ENCODE measurements at regions not wholly inside any gene's neighbourhood (a gene's known extent, or its start where the extent isn't known, plus 50 kb on each side); places are given as distances from the start of the nearest gene placed in this dataset.
"Not testable (repeated sequence)": the region's sequence is repeated elsewhere in the genome, so short reads cannot be mapped to it uniquely, and the experiment has no call there.

DNA sequence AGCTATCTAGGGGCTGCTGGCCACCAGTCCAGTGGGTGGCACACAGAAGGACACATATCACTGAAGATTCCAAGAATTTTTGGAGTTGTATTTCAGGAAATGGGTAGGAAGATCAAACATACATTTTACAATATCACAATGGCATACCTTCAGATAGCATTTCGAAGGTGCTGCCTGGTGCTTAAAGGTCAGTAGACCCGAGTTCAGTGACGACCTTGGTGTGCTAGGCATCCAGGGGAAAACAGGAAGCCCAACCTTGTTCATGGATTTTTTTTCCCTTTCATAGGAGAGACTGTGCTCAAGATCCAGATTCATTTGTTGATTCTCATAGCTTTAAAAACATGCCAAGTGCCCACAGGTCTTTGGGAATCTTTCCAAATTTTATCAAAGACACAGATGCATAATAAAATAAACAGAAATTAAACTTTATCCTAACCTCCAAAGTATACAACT is 51.0 kb upstream of the RCBTB2 start:
- DNase-seq = no peak
- Histone ChIP-seq H3K36me3 (replicated peaks) (no peaks in the 10 kb centered on the region), H3K27ac (no peak overlapping the region), H3K27me3 (replicated peaks) (no peaks in the 10 kb centered on the region), H3K4me3 (ENCODE audit: low read depth, low read length) (no peak overlapping the region)
- TF ChIP-seq CTCF (IDR thresholded peaks at IDR 0.05; ENCODE audit: low read depth, low read length, missing control alignments) = no peak
- in situ Hi-C loops (cut with HindIII; ENCODE audit: low pct_ligation_motif_present, low sequenced_read_pairs) = no loop called here

- TF ChIP-seq CTCF (IDR thresholded peaks at IDR 0.05; ENCODE audit: low read depth, low read length, missing control alignments) = no peak
- H3K27me3 ChIP-seq (replicated peaks) = no peaks in the 10 kb centered on the region
- in situ Hi-C loops (cut with HindIII; ENCODE audit: low pct_ligation_motif_present, low sequenced_read_pairs) = no loop called here
- H3K27ac ChIP-seq = no peak overlapping the region
- H3K4me3 ChIP-seq (ENCODE audit: low read depth, low read length) = no peak overlapping the region
- peak; percentile 9 for DNase-seq
- no peaks in the 10 kb centered on the region for H3K36me3 ChIP-seq (replicated peaks)
Measured at GRCh38 chr13:48585456-48585840, 52.6 kb upstream of the RCBTB2 start.

DNA sequence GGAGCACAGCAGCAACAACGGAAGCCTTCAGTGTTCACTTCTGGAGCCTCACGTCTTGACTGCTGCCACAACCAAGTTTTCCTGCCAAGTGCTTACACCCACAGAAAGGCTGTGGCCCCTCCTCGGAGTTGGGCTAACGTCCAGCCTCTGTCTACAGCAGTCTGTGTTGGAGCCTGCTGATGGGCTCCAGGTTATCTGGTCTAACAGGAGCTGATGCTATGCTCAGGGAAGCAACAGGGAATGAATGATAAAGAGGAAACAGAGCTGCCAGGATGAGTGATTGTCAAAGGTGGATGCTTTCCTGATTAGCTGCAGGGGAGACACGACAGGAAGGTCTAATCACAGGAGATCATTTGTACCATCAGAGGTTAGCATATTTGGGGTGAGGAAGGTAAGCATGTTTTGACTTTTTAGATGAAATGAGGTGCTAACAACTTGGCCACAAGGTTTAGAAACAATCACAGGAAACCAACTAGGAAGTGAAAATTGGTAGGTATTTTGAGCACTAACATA is 53.8 kb upstream of the RCBTB2 start:
- in situ Hi-C loops (cut with HindIII; ENCODE audit: low pct_ligation_motif_present, low sequenced_read_pairs) = no loop called here
- TF ChIP-seq CTCF (IDR thresholded peaks at IDR 0.05; ENCODE audit: low read depth, low read length, missing control alignments) = no peak
- no peak overlapping the region for H3K27ac ChIP-seq

DNA sequence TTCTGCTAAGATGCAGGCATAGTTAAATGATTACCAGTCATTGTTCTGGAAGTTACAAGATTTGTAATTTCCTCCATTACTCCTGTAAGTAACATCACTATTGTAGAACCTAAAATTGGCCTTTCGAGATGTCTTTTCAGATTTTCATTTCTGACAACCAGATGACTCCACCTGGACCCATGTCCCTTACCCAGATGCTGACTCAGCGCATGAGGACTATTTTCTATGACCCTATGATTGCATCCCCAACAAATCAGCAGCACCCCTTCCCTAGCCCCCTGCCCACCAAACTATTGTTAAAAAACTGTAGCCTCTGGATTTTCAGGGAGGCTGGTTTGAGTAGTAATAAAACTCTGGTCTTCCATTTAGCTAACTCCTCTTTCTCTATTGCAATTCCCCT is 55.2 kb upstream of the RCBTB2 start:
- TF ChIP-seq CTCF (IDR thresholded peaks at IDR 0.05; ENCODE audit: low read depth, low read length, missing control alignments) = no peak
- H3K36me3 ChIP-seq (replicated peaks) = no peaks in the 10 kb centered on the region
- no peak overlapping the region for H3K27ac ChIP-seq
- no peak overlapping the region for H3K4me3 ChIP-seq (ENCODE audit: low read depth, low read length)
- in situ Hi-C loops (cut with HindIII; ENCODE audit: low pct_ligation_motif_present, low sequenced_read_pairs) = no loop called here
- no peak for DNase-seq
- no peaks in the 10 kb centered on the region for H3K27me3 ChIP-seq (replicated peaks)

More for the DNA sequence above, 53.8 kb upstream of the RCBTB2 start:
- H3K36me3 ChIP-seq (replicated peaks) = no peaks in the 10 kb centered on the region
- H3K27me3 ChIP-seq (replicated peaks) = no peaks in the 10 kb centered on the region
- no peak for DNase-seq
- no peak overlapping the region for H3K4me3 ChIP-seq (ENCODE audit: low read depth, low read length)

DNA sequence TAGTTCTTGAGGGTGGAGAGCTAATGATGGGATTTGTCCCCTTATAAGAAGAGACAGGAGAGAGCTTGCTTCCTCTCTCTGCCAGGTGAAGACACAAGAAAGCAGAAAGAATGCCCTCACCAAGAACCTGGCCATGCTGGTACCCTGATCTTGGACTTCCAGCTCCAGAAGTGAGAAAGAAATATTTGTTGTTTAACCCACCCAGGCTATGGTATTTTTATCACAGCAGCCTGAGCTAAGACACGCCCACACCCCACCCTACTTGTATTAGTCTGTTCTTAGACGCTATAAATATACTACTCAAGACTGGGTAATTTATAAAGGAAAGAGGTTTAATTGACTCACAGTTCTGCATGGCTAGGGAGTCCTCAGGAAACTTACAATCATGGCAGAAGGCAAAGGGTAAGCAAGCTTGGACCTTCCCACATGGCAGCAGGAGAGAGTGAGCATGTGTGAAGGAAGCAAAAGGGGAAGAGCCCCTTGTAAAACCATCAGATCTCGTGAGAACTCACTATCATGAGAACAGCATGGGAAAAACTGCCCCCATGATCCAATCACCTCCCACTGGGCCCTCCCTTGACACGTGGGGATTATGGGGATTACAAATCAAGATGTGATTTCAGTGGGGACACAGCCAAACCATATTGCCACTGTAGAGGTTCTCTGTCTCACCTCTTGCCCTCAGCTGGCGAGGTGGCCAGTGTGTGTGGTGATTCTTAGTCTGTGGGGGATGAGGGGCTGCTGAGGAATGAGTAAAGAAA is 57.4 kb upstream of the RCBTB2 start:
- H3K27ac ChIP-seq = no peak overlapping the region
- no peaks in the 10 kb centered on the region for H3K27me3 ChIP-seq (replicated peaks)
- in situ Hi-C loops (cut with HindIII; ENCODE audit: low pct_ligation_motif_present, low sequenced_read_pairs) = loop anchor here (10.0 kb wide), 1 partner anchor 174 kb away; no protein-coding TSS in a partner anchor
- no peak overlapping the region for H3K4me3 ChIP-seq (ENCODE audit: low read depth, low read length)
- no peak for DNase-seq
- H3K36me3 ChIP-seq (replicated peaks) = no peaks in the 10 kb centered on the region
- no peak for TF ChIP-seq CTCF (IDR thresholded peaks at IDR 0.05; ENCODE audit: low read depth, low read length, missing control alignments)

GRCh38 chr13:48591124-48591872 is 58.4 kb upstream of the RCBTB2 start:
- DNase-seq; H3K27ac ChIP-seq; H3K27me3 ChIP-seq (replicated peaks); H3K36me3 ChIP-seq (replicated peaks); H3K4me3 ChIP-seq (ENCODE audit: low read depth, low read length): not testable (repeated sequence)
- in situ Hi-C loops (cut with HindIII; ENCODE audit: low pct_ligation_motif_present, low sequenced_read_pairs) = loop anchor here (10.0 kb wide), 1 partner anchor 174 kb away; no protein-coding TSS in a partner anchor

All from brain microvascular endothelial cell (primary cell).